Head of caudate nucleus (tissue), 42 donors: ENCODE measurements at regions not wholly inside any gene's neighbourhood (a gene's known extent, or its start where the extent isn't known, plus 50 kb on each side); places are given as distances from the start of the nearest gene placed in this dataset.
A peak's percentile ranks its signal among the peaks of the same experiment; 100 is the strongest.
"Not testable (repeated sequence)": the region's sequence is repeated elsewhere in the genome, so short reads cannot be mapped to it uniquely, and the experiment has no call there.

ENCODE experiments used
- DNase-seq, 42 donors: peaks; one replicate each; pipeline versions ENCODE4 v3.0.0 to v3.0.0-alpha.2; 2020 to 2021; ENCODE audit warnings: mixed read lengths in 7 of 42
- intact Hi-C: fragments of 100-400 bp; cut with DNase I; formaldehyde crosslinking; loops from one replicate; pipeline ENCODE4 v1.15.0; 2022

DNA sequence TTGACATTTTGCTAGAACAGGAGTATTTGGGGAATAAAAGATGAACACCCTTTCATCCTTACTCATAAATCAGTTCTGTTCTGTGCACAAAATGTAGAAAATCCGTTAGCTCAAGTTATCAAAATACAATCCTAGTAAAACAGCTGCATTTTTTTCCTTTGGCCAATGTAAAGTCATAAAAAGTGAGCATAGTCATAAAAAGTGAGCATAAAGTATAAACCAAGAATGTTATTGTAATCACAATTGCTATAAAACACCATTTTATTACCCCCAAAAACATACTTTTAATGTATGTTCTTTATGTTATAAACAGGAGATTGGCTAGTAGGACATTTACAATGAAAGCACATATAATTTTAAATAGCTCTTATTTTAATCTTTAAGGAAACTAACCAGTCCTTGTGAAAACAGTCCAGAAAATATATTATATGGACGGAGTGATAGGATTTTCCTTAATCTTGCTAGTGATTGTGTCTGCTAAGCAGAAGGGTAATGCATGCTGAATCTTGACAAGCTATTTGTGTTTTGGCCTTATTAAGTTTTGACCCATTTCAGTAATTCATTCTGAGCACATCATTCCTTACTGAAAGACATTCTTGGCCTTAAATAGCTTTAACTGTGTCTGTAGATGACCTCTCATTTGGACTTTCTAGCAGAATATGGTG lies 891.8 kb downstream of the DSC3 start:
- DNase-seq, result no peak
- intact Hi-C loops, result no loop called here

DNA sequence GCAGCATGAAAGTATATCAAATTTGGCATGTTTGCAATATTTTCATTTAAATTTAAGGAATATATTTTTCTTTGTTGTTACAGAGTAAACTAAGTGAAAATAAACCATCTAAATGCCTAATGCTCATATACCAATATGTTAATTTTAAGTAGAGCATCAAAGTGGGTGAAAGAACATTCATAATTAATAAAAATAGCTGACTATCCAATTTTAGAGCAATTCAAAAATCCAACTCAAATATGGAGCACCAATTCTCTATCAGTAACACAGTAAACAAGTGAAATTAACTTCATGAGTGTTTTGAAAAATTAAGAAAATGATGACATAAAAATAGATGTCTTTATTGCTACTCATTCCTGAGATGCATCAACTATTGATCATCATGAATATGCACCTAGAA lies 893.0 kb downstream of the DSC3 start:
- intact Hi-C loops, result no loop called here

DNA sequence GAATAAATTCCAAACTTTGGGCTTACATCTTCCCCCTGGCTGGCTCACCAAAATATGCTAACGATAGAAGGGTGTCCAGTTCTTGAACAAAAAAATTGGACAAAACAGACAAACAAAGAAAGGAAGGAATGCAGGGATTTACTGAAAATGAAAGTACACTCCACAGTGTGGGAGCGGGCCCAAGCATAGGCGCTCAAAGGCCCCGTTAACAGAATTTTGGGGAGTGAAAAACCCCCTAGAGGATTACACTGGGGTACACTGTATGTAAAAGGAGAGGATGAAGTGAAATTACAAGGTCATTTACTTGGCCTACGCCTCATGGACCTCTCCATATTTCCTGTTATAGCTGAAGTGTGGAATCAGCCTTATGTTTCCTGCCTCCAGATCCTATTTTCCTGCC lies 899.7 kb downstream of the DSC3 start:
- DNase-seq, result no peak
- intact Hi-C loops, result no loop called here

More for the DNA sequence above, 893.0 kb downstream of the DSC3 start:
- DNase-seq, result no peak

DNA sequence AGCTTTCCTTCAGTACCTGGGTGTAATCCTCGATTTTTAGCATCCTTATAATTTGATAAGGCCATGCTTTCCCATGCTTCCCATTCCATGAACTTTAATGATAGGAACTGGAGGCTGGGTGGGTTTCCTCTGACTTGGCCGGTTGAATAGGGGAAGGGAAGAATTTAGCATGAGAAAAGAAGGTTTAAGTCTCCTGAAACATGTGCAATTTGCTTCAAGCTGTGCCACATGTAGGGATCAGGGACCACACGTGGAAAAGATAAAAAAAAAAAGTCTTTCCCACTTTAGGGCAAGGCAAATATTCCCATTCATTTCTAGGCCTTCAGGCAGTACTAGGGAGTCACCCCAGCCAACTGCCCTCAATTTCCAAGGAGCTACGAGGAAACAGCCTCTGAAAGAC lies 900.3 kb downstream of the DSC3 start:
- DNase-seq, result no peak
- intact Hi-C loops, result no loop called here

DNA sequence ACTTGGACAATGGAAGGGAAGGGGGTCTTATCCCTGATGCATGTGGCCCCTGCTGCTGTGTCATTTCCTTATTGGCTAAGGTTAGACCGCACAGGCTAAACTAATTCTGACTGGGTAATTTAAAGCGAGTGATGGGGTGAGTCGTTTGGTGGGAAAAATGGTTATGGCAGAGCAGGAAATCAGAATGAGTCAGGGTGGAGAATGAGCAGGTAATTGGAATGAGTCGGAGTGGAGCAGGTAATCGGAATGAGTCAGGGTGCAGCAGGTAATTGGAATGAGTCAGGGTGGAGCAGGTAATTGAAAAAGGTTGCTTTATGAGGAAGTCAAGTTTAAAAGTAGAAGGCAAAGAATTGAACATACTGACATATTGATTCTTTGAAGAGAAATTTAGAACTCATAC lies 901.0 kb downstream of the DSC3 start:
- DNase-seq, result peak in 1 of 42 donors; percentile 3
- intact Hi-C loops, result not testable (repeated sequence)

DNA sequence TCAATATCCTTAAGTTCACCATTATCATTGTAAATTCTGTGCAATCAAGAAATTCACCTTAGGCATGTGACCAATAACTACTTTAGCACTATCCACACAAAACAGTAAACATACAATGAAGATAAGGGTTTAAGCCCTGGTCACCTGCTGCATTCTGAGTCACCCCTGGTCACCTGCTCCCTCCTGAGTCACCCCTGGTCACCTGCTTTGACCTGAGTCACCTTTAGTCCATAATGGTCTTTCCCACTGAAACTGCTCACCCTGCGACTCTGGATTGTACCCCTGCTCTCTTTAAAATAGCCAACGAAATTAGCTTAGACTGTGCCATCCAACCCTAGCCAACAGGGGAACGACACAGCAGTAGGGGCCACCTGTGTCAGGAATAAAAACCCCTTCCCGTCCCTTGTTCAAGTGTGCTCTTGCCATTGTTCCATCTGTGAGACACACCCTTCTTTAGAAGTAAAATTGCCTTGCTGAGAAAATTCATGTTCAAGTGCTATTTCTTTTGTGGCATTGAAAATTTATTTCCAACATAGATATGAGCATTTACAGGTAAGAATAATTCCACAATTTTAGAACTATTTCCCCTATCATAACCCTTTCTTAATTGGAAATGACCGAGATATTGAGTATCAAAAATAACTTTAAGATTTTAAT lies 902.8 kb downstream of the DSC3 start:
- intact Hi-C loops, result no loop called here
- no peak for DNase-seq

DNA sequence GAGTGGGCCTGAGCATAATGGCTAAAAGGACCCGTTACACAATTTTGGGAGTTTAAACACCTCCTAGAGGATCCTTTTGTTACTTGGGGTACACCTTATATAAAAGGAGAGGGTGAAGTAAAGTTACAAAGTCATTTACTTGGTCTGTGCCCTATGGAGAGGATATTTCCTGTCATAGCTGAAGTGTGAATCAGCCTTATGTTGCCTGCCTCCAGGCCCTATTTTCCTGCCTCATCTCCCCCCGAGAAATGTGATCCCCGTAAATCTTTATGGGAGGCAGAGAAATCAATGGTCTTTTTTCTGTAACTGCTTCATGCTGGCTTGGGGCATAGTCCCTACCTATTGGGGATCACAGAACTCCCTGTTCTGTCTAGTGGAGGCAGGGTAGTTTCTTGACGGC lies 906.6 kb downstream of the DSC3 start:
- intact Hi-C loops, result no loop called here
- DNase-seq, result no peak

DNA sequence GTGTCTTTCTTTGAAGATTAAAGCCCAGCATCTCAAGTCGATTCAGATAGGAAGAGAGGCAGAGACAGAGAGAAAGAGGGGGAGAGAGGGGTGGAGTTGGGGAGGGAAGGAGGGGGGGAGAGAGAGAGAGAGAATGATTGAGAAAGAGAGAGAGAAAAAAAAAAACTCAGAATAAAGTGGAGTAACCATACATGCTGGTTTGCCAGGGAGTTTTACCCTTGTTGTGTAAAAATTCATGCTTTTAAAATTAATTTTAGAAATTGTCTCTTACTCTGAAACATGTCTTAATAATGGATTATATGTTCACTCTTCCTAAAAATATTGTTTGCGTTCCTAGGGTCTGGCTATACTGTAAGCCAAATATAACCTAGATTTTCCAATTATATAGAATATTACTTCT lies 908.5 kb downstream of the DSC3 start:
- intact Hi-C loops, result no loop called here

DNA sequence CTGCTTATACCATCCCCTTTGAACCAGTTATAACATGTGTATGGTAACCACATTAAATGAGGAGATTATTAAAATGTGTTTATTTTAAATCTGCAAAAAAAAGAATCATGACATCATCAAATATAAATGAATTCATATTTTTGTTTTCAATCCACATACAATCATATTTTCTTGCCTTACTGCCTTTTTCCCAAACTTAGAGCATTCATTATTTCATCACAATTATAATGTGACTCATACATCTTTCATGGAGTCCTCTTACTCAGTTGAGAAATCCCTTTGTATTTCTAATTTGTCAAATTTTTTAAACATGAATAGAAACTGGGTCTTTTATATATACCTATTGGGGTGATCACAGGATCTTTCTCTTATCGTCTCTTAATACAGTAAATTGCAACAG lies 909.6 kb downstream of the DSC3 start:
- no peak for DNase-seq
- intact Hi-C loops, result no loop called here

More for the DNA sequence above, 908.5 kb downstream of the DSC3 start:
- DNase-seq, result no peak

DNA sequence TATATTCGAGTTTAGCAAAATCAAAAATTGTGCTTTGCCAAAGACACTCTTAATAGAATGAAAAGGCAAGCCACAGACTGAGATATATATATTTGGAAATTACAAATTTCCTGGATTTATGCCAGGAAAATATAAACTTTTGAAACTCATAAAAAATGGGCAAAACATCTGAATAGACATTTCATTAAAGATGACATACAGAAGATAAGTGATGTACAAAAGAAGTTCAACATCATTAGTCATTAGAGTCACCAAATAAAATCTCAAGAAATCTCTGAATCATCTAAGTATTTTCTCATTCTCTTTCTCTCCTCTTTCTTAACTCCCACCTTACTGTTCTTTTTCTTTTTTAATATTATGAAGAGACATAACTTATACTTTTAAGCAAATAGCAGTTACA lies 921.1 kb downstream of the DSC3 start:
- no peak for DNase-seq
- intact Hi-C loops, result no loop called here

DNA sequence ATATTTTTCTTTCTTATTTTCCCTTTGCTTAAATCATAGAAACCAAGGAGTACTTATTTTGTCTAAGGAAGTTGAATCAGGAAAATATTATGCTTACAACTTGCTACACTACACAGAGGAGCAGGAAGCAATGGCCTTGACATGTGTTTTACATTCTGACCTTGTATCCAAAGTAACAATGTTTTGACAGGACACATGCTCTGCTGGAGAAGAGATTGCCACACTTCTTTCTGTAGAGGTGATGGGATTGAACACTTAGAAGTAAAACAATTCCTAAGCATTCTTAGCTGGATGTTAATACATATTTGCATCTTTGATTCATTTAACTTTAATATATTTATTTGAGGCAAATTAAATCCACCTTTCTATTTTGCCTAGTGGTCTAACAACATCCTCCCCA lies 929.1 kb downstream of the DSC3 start:
- intact Hi-C loops, result no loop called here
- no peak for DNase-seq

DNA sequence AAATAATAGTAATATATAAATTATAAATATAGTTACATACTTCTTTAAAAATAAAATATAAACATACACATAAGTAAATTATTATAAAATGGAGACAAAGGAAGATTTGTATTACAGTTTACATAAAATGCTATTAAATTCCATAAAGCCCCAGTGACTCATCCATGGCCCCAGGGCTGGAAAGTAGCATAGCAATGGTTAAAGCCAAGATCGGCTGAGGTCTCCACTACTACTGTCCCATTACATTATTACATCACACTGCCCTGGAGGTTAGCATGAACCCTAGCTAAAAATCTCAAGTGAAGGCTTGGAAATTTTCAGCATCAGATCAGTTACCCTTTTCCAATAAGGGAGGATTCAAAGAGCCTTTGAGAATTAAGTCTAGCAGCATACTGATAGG lies 936.2 kb downstream of the DSC3 start:
- intact Hi-C loops, result no loop called here
- DNase-seq, result no peak

DNA sequence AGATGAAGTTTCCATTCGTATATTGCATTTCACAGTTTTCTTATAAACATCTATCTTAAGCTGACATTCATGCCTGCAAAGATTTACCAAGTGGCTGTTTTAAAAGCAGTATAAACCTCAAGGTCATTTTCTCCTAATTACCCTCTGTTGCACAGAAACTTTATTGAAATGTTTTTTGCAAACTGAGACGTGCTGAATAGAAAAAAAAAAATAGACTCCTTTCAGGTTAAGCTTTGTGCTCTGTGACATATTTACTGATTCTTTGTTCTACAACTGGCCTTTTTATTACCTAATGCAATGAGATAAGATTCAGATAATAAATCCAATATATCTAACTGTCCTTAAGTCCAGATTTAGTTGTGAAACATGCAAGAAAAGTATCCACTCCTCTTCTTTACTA lies 938.7 kb downstream of the DSC3 start:
- no peak for DNase-seq
- intact Hi-C loops, result no loop called here

DNA sequence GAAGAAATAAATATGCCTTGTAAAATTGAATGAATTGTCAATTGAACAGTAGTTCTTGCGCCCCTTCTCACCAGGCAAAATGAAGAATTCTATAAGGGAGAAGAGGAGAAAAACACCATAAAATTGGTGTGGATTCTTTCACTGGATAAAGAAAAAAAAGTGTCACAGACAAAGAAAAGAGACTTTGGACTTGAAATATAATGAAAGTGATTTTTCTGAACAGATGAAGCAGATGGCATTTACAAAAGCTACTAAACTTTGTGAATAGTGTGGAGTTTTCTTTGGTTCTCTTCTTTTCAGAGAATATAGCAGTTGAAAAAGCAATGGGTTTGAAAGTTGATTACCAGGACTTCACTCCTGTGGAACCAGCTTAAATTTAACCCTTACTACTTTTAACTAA lies 945.7 kb downstream of the DSC3 start:
- intact Hi-C loops, result no loop called here
- DNase-seq, result no peak

DNA sequence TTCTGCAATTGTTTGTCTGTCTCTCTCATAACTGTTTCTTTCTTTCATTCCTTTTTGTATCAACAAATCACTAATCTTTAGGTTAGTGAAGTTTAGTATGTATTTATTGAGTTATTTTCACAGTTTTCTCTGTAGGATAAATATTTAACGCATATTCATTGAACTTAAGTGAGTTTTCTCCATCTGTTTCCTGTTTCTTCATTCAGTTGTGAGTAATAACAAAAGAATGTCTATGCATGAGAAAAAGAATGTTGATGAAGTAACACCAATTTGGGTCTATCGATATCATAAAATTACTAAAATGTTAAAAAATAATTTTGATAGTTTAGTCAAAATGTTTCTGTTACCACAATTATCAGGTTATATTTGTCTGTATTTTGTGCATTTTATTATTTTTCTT lies 948.0 kb downstream of the DSC3 start:
- DNase-seq, result no peak
- intact Hi-C loops, result no loop called here

DNA sequence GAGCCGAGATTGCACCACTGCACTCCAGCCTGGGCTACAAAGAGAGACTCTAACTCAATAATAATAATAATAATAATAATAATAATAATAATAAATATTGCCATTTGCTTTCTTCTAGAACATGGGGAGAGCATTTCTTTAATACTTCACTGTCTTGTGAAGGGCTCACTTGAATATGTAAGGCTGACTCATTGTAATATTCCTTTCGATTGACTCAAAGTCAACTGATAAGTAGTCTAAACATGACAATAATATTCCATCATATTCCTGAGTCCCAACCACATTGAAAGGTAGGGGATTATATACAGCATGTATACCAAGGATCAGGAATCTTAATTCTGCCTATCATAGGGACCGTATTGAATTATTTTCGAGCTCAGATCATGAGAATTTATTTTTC lies 949.2 kb downstream of the DSC3 start:
- intact Hi-C loops, result no loop called here
- DNase-seq, result no peak

DNA sequence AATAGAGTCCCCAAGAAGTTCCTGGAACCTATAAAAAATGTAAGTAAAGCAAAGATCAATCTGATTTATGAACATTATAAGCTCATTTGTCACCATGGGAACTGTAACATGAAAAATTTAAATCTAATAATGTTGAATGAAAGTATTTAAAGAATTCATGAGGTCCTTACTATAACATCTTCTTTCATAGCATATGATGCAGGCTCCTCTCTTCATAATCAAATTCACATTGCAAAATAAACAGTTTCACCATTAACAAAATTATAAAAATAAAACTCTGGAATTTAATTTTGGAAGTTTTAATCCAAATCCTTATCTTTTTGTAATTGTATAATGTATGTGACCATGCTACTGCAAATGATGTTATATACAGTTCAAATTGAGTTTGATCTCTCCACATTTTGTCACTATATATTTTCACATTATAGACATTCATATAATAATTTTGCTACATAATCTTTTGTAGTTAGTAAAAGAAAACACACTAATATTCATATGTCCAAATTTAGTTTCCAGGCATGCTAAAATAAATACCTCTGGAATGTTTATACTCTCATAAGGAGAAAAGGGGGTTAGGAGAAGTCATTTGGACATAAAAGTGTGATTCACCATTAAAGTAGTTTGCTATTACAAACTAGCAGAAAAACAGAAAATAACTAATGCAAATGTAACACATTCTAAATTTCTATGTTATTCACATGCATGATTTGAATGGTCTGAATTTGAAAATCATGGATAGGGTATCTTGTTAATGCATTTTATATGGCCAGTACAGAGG lies 954.1 kb downstream of the DSC3 start:
- intact Hi-C loops, result no loop called here
- DNase-seq, result no peak

DNA sequence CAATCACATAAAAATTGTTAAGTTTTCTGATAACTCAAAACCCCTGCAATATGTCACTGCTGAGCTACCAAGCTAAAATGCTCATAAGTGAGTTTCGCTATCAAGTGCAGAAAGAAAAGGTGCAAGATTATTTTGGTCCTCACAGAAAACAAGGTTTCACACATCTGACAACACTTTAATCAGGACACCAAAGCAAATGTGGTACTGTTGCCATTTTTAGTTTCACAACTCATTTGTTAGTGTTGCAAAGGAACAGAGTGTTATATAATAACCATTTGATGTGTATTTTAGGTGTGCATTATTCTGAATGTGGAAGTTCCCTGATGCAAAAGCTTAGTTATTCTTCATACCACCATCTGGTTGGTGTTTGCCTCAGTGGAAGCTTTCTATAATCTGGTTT lies 956.2 kb downstream of the DSC3 start:
- intact Hi-C loops, result no loop called here
- DNase-seq, result no peak

DNA sequence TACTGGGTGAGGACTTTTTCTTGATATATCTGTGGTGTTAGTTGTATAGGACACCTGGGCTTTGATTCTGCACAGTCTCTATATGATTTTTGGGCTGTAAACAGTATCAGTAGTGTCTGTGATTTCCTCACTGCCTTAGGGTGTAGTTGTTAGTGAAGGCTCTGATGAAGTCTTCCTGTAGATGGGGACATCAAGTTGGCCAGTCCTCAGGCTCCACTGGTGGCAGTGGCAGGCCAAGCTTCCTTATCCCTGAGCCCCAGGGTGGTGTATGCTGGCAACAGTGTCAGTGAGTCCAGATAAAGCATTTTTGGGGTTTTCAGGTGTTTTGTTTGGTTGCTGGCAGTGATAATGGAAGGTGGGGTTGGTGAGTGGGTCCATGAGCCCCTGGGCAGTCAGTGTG lies 961.4 kb downstream of the DSC3 start:
- DNase-seq, result no peak
- intact Hi-C loops, result no loop called here

DNA sequence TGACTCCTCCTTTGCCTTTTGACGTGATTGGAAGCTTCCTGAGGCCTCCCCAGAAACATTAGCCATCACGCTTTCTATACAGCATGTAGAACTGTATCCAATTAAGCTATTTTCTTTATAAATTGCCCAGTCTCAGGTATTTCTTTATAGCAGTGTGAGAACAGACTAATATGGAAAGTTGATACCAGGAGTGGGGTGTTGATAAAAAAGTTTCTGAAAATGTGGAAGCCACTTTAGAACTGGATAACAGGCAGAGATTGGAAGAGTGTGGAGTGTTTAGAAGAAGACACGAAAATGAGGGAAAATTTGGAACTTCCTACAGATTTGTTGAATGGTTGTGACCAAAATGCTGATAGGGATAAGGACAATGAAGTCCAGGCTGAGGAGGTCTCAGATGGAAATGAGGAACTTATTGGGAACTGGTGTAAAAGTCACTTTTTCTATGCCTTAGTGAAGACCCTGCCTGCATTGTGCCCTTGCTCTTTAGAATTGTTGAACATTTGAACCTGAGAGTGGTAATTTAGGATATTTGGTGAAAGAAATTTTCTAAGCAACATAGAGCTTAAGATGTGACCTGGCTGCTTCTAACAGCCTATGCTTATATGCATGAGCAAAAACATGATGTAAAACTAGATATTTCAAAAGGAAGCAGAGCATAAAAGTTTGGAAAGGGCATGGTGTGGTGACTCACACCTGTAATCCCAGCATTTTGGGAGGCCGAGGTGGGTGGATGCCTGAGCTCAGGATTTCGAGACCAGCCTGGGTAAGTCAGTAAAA lies 969.7 kb downstream of the DSC3 start:
- intact Hi-C loops, result no loop called here
- DNase-seq, result no peak
